HG03457 (cell line): ENCODE measurements at regions not wholly inside any gene's neighbourhood (a gene's known extent, or its start where the extent isn't known, plus 50 kb on each side); places are given as distances from the start of the nearest gene placed in this dataset.

Experiments
- ATAC-seq: cut with Tn5 transposase; IDR thresholded peaks from one replicate; pipeline ENCODE4 v1.9.1; 2021; ENCODE audit warnings: moderate number of reproducible peaks; ENCODE audit not compliant: unreplicated experiment

GRCh38 chr6:113570641-113571040, 286.5 kb upstream of the MARCKS start:
- no peak for ATAC-seq

DNA sequence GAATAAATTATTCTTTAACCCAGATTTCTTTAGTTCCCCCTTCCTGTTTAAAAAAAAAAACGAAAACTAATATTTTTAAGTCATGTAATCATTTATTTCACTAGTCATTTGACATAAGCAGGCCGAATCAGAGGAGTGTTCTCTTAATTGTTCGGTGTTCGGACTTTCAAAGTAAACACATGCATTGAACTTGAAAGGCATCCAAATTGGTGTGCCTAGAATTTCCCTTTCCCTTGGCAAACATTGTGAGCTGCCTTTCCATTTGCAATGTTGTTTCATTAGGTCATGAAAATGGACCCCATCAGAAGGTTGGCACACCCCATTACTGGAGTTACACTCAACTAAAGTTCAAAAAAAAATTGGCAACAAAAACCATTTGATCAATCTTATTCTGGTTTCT, 283.0 kb upstream of the MARCKS start:
- ATAC-seq, result no peak

- ATAC-seq, result no peak
These were observed 280.8 kb upstream of the MARCKS start for GRCh38 chr6:113576310-113576709.

GRCh38 chr6:113578691-113579090, 278.5 kb upstream of the MARCKS start:
- ATAC-seq, result no peak

DNA sequence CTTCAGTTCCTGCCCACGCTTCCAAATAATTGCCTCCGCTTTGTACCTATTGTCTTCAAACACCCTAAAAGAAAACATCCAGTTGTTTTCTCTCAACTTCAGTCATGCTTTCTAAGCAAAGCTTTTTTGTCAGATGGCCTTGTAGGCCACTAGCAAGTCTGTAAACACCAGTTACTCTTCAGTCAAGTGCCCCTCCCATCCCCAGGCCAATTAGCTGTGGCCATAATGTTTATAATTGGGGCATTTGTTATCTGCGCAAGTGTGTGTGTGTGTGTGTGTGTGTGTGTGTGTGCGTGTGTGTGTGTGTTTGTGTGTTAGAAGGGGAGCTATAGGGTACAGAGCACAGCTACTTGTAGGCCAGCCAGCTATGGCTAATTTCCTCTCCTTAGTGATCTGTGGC, 272.4 kb upstream of the MARCKS start:
- ATAC-seq, result no peak

DNA sequence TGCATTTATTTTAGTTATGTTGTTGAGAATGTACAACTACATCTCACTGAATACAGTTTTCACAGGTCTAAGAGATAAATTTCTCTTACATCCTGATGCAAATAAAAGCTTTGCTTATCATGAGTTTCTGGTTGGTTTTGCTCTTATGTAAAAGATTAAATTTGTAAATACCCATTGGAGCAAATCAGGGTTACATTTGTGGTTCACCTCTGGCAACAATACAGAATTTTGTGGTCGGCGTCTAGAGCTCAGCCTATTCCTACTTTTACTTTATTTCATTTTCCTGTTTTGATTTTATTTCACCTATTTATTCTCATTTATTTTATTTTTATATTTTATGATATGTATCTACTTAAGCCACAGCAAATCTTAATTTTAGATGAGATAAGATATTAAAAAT, 271.9 kb upstream of the MARCKS start:
- no peak for ATAC-seq

GRCh38 chr6:113586413-113587077, 270.6 kb upstream of the MARCKS start:
- ATAC-seq, result no peak

GRCh38 chr6:113587078-113587699, 270.0 kb upstream of the MARCKS start:
- no peak for ATAC-seq

GRCh38 chr6:113588646-113589045, 268.5 kb upstream of the MARCKS start:
- no peak for ATAC-seq

DNA sequence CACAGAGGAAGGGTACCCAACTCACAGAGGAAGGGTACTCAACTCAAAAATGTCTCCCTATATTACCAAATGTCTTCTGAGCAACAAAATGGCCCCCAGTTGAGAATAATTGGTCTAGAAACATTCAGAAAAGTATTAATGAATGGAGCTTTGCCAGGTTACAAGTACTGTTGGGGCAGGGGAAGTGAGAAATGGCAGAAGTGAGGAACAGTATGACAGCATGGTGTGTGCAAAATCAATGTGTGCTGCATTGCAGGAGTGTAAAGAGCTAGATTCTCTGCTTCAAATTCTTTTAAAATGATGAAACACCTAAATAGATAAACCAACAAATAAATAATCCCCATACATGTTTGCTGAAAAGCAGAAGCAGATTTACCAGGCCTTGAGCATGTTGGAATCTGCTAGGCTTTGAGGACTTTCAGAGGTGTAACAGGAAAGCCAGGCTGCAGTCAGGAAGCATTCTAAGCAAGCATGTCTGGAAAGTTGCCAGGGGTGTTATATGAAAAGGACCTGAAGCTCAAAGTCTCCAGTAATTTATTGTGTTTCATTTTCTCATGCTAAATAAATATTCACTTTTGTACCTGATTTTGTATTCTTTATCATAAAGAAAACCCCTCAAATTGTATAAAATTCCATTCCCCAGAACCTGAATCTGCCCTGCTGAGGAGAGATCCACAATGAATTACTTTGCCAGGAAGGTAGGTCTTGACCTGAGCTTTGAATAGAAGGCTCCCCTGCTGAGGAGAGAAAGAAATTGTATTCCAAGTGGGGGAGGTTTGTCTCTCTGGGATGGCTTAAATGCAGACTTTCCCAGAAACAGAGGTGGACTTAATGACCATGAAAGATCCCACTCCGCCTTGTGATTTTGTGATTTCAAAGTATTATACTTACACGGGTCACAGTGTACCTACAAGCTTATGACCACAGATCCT, 265.0 kb upstream of the MARCKS start:
- ATAC-seq, result no peak

GRCh38 chr6:113594726-113595125, 262.4 kb upstream of the MARCKS start:
- no peak for ATAC-seq

GRCh38 chr6:113595911-113596376, 261.2 kb upstream of the MARCKS start:
- ATAC-seq, result no peak

DNA sequence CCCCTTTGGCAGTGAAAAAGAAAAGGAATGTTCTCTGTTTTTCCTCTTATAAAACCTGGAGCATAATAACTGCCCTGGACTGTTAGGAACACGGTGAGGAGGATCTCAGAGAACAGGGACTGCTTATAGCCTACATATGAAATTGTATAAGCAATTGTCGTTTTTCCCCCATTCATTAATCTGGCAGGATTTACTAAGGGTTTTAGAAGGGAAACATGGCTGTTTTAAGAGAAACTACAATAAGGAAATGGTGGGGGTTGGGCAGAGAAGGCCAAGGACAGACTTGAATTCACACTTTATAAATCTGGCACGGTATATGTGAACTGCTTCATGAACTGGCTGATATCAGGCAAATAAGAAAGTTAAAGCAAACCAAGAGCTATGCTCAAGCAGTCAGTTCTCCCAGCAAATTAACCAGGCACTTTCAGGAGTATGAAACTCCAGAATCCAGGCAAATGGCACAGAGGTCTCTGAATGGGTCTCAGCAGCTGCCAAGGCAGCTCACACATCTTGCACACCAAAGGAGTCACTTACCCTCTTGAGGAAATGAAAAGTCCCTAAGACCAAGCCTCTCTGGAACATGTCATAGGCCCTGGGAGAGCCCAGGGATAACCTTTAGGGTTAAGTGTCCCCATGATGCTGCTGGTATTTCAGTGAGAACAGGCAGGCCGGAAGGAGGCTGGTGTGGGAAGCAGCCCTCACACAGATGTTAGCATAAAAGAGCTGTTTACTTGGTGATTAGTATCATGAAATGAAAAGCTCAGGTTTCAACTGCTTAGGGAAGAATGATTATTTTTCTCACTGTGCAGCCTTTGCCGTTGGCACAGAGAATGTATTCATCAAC, 260.5 kb upstream of the MARCKS start:
- no peak for ATAC-seq

- ATAC-seq, result no peak
These were observed 259.9 kb upstream of the MARCKS start for GRCh38 chr6:113597231-113597583.

DNA sequence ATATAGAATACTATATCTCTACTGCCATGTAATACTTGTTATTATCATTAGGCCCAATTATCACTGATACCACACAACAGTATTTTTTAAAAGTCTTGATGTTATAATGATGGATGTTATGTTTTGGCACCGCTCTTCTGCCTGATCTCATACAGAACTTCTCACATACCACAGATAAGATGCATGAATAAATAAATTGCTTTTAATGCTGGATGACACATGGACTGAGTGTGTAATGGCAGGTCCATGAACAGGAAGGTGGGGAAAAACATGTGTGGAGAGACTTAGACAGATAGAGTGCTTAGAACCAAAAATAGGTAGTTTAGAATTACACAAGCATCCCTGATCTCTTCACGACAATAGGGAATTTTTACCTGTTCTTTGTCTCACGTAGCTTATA, 258.4 kb upstream of the MARCKS start:
- ATAC-seq, result no peak

DNA sequence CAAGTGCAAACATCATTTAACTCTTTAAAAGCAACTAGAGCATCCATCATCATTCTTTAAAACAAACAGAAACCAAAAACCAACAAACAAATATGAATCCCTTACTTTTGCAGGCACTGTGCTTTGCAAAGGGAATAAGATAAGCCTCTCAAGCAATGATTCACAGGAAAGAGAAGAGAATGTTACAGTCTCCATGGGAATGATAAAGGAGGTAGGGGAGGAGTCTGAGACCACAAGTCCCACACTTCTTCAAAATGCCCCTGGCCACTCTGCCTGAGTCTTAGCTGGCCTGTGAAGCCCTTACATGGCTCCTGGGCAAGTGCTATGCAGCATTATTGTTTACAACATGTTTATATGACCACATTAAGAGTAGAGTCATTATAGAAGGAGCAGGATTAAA, 257.7 kb upstream of the MARCKS start:
- no peak for ATAC-seq

DNA sequence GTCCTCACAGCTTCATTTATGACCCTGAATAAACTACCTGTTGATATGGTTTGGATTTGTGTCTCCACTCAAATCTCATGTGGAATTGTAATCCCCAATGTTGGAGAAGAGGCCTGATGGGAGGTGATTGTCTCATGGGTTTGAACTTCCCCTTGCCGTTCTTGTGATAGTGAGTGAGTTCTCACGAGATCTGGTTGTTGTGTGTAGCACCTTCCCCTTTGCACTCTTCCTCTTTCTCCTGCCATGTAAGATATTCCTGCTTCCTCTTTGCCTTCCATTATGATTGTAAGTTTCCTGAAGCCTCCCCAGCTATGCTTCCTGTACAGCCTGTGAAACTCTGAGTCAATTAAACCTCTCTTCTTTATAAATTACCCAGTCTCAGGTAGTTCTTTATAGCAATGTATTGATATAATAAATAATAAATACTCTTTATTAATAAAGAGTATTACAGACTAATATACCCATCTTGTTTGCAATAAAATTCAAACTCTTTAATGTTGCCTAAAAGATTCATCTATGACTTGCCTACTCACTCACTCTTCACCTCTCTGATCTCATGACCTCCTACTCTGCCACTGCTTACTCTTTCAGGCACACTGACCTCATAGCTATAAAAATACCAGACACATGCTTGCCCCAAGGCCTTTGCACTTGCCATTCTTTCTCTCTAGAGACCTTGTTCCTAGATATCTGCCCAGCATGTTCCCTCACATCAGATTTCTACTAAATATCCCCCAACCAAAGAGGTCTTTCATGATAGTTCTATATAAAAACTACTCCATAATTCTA, 256.4 kb upstream of the MARCKS start:
- no peak for ATAC-seq

GRCh38 chr6:113607821-113608545, 249.2 kb upstream of the MARCKS start:
- ATAC-seq, result no peak

GRCh38 chr6:113610377-113610988, 246.7 kb upstream of the MARCKS start:
- ATAC-seq, result no peak
